ENCODE measurements at regions not wholly inside any gene's neighbourhood (a gene's known extent, or its start where the extent isn't known, plus 50 kb on each side); places are given as distances from the start of the nearest gene placed in this dataset.

DNA sequence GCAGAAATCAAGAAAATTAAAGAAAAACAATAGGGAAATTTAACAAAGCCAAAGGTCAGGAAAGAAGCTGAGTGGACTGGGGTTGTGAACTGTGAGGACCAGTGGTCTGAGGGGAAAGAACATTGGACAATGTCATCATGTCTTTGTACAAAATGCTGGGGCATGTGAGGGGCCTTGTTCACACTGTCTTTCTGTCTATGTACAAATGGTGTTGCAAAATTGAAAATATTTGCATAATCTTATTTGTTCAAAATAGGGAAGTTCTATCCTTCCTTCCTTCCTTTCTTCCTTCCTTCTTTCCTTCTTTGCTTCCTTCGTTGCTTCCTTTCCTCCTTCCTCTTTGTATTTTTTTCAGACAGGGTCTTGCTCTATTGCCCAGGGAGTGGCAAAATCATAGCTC is 79.2 kb upstream of the SCEL start:
- TF ChIP-seq, protein P1, sequence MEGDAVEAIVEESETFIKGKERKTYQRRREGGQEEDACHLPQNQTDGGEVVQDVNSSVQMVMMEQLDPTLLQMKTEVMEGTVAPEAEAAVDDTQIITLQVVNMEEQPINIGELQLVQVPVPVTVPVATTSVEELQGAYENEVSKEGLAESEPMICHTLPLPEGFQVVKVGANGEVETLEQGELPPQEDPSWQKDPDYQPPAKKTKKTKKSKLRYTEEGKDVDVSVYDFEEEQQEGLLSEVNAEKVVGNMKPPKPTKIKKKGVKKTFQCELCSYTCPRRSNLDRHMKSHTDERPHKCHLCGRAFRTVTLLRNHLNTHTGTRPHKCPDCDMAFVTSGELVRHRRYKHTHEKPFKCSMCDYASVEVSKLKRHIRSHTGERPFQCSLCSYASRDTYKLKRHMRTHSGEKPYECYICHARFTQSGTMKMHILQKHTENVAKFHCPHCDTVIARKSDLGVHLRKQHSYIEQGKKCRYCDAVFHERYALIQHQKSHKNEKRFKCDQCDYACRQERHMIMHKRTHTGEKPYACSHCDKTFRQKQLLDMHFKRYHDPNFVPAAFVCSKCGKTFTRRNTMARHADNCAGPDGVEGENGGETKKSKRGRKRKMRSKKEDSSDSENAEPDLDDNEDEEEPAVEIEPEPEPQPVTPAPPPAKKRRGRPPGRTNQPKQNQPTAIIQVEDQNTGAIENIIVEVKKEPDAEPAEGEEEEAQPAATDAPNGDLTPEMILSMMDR (IDR thresholded peaks at IDR 0.05; ENCODE audit: borderline replicate concordance, control extremely low read depth, extremely low read depth, insufficient read depth, missing control alignments) = no peak
- in situ Hi-C loops (cut with MboI; ENCODE audit: low sequenced_read_pairs, unreplicated experiment) = no loop called here
- DNase-seq (ENCODE audit: low spot score) = no peak

DNA sequence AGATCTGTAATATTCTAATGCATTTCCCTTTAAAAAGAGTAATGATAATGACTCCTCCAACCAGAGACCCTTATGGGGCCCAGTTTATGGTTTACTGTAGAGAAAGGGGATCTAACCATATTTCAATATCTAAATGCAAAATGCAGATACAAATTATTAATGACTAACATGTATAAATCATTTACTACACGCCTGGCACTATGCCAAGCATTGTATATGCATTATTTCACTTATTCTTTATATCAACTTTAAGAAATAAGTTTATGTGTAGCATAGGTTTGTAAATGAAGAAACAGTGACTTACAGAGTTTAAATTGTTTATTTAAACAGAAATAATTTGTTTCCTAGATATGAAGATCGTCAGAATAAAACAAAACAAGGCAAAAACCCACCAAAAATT is 86.2 kb upstream of the SCEL start:
- TF ChIP-seq, protein P1 (IDR thresholded peaks at IDR 0.05; ENCODE audit: borderline replicate concordance, control extremely low read depth, extremely low read depth, insufficient read depth, missing control alignments) = no peak
- in situ Hi-C loops (cut with MboI; ENCODE audit: low sequenced_read_pairs, unreplicated experiment) = no loop called here
- DNase-seq (ENCODE audit: low spot score) = no peak

DNA sequence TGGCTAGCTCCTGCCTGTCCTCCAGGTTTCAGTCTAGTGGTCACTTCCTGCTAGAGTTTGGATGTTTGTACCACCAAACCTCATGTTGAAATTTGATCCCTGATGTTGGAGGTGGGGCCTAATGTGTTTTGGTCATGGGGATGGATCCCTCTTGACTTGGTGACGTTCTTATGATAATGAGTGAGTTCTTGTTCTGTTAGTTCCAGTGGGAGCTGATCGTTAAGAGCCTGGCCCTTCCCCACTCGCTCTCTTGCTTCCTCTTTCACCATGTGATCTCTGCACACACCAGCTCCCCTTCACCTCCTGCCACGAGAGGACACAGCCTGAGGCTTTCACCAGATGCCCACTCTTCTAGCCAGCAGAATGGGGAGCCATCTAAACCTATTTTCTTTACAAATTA is 86.8 kb upstream of the SCEL start:
- no peak for DNase-seq (ENCODE audit: low spot score)
- TF ChIP-seq, protein P1 (IDR thresholded peaks at IDR 0.05; ENCODE audit: borderline replicate concordance, control extremely low read depth, extremely low read depth, insufficient read depth, missing control alignments) = no peak
- in situ Hi-C loops (cut with MboI; ENCODE audit: low sequenced_read_pairs, unreplicated experiment) = no loop called here

DNA sequence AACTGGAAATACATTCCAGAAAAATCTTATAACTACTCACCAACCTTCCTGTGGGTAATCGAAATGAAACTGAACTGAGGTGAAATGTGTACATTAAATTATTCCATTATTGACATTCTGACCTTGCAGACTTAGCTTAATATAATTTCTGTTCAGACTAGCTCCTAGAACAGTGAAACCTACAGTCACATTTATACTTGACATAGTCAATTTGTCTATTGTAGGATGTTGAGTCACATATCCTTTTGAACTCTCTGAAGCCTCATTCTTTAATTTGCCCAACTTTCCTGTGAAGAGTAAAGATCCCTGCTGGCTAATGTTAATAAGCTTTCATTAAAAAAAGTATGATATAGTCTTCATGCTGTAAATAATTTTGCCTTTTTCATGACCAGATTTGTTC is 92.0 kb upstream of the SCEL start:
- no peak for DNase-seq (ENCODE audit: low spot score)
- TF ChIP-seq, protein P1 (IDR thresholded peaks at IDR 0.05; ENCODE audit: borderline replicate concordance, control extremely low read depth, extremely low read depth, insufficient read depth, missing control alignments) = no peak
- in situ Hi-C loops (cut with MboI; ENCODE audit: low sequenced_read_pairs, unreplicated experiment) = no loop called here

DNA sequence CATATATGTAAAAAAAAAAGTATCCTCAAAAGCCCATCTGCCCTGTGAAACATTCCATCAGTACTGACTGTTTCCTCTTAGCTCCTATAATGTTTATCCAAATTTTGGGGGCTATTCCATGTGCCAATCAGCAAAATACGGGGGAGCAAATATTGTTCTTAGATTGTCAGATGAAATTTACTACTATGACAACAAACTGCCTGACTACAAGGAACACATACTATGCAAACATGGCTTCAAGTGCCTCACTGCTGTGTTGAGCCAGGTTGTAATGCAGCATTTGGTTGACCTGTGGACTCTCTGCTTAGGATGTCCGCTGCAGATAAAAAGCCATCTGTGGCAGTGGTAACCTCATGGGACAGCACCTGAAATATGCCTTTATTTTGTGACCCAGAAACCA is 98.2 kb upstream of the SCEL start:
- in situ Hi-C loops (cut with MboI; ENCODE audit: low sequenced_read_pairs, unreplicated experiment) = no loop called here
- DNase-seq (ENCODE audit: low spot score) = no peak
- TF ChIP-seq, protein P1 (IDR thresholded peaks at IDR 0.05; ENCODE audit: borderline replicate concordance, control extremely low read depth, extremely low read depth, insufficient read depth, missing control alignments) = no peak

DNA sequence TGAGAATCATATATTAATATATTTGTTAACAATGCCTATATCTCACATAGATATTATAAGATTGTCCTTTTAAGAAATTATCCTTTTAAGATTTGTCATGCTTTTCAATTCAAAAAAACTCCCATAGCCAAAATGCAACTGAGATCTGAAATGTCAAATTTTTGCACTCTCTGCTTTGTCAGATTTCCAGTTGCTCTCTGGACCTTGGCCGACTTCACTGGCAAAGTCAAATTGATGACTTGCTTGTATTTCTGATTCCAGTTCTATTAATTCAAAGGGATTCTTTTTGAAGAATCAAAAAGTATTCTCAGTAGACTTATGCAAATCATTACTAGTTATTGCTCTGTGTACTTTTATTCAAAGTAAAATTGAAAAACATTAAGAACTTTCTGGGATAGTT is 101.2 kb upstream of the SCEL start:
- TF ChIP-seq, protein P1 (IDR thresholded peaks at IDR 0.05; ENCODE audit: borderline replicate concordance, control extremely low read depth, extremely low read depth, insufficient read depth, missing control alignments) = no peak
- in situ Hi-C loops (cut with MboI; ENCODE audit: low sequenced_read_pairs, unreplicated experiment) = no loop called here
- DNase-seq (ENCODE audit: low spot score) = no peak

DNA sequence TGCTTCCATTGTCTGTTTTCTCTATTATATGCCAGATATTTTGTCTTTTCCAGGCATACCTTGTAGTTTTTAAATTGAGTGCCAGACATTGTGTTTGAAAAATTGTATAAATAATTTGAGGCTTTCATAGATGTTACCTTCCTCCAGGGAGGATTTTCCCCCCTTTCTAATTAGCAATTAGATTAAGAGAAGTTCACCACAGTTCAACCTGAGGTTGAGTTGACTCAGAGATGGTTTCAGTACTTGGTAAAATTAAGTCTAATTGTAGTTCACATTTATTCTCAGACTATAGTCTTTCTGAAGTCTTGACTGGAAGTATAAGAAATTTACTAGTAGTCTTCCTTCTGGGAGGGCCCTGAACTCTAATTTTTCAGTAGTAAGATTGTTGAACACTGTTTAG is 104.1 kb upstream of the SCEL start:
- in situ Hi-C loops (cut with MboI; ENCODE audit: low sequenced_read_pairs, unreplicated experiment) = no loop called here
- no peak for DNase-seq (ENCODE audit: low spot score)
- TF ChIP-seq, protein P1 (IDR thresholded peaks at IDR 0.05; ENCODE audit: borderline replicate concordance, control extremely low read depth, extremely low read depth, insufficient read depth, missing control alignments) = no peak
